ENCODE measurements at regions not wholly inside any gene's neighbourhood (a gene's known extent, or its start where the extent isn't known, plus 50 kb on each side); places are given as distances from the start of the nearest gene placed in this dataset.
"Not testable (repeated sequence)": the region's sequence is repeated elsewhere in the genome, so short reads cannot be mapped to it uniquely, and the experiment has no call there.

DNA sequence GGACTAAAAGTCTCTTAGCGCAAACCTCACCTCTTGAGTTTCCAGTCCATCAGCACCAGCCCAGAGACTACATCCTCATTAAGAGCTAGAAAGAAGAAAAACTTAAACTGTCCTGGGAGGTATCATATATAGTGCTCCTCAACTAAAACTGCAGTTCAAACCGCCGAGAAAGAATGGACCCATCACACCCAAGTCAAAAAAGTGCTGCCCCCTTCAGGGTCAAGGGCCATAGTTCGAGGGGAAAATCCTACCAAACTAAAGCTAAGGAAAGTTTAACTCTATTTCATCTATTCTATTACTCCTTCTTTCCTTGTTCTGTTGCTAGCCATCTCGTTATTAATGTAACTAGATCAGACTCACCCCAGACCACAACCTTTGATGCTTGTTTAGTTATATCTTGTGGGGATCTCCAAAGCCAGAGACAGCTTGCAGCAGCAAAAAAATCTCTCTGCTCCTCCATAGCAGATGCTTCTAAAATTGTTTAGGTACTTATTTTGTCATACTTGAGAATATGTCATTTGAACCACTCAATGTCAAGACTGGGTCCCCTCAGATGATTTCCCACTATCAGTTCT lies 134.5 kb upstream of the RMP24 start:
- no peak overlapping the region for H3K4me3 ChIP-seq (ENCODE audit: low read depth, low read length)
- TF ChIP-seq, protein P1, sequence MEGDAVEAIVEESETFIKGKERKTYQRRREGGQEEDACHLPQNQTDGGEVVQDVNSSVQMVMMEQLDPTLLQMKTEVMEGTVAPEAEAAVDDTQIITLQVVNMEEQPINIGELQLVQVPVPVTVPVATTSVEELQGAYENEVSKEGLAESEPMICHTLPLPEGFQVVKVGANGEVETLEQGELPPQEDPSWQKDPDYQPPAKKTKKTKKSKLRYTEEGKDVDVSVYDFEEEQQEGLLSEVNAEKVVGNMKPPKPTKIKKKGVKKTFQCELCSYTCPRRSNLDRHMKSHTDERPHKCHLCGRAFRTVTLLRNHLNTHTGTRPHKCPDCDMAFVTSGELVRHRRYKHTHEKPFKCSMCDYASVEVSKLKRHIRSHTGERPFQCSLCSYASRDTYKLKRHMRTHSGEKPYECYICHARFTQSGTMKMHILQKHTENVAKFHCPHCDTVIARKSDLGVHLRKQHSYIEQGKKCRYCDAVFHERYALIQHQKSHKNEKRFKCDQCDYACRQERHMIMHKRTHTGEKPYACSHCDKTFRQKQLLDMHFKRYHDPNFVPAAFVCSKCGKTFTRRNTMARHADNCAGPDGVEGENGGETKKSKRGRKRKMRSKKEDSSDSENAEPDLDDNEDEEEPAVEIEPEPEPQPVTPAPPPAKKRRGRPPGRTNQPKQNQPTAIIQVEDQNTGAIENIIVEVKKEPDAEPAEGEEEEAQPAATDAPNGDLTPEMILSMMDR (IDR thresholded peaks at IDR 0.05; ENCODE audit: borderline replicate concordance, insufficient read depth, low read depth, low read length) = no peak

DNA sequence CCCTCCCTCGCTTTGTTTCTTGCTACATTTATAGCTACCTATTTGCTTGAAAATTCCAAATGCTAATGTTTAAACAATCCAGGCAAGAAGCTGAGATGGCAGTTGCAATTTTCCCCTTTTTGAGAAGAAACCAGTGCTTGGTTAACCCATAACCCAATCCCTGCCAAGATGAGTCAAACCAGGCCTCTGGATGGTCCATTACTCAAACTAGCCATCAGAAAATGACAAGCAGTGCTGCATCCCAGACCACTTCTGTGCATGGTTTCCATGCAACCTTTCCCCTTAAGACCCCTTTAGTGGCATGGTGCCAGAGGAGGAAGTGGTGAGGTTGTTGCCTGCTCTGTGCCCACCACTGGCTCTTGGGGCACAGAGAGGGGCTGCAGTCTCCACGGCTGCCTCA lies 131.2 kb upstream of the RMP24 start:
- TF ChIP-seq, protein P1 (IDR thresholded peaks at IDR 0.05; ENCODE audit: borderline replicate concordance, insufficient read depth, low read depth, low read length) = no peak
- no peak overlapping the region for H3K4me3 ChIP-seq (ENCODE audit: low read depth, low read length)

DNA sequence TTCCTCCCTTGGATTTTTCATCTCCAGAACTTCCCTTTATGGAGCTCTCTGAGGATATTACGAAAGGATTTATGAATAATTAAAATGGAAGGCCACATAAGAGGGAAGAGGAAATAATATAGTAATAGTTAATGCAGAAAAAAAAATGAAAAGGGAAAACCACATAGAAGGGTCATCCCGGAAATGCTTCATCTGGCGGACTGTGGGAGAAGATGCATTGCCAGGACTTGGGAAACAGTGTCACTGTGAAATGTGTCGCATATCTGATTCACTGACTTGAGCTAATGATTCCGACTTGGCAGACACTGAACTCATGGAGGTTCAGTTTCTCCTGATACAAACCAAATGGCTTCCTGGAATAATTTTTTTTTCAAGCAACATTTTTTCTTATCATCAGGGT lies 129.9 kb upstream of the RMP24 start:
- H3K4me3 ChIP-seq (ENCODE audit: low read depth, low read length) = no peak overlapping the region
- TF ChIP-seq, protein P1 (IDR thresholded peaks at IDR 0.05; ENCODE audit: borderline replicate concordance, insufficient read depth, low read depth, low read length) = no peak

DNA sequence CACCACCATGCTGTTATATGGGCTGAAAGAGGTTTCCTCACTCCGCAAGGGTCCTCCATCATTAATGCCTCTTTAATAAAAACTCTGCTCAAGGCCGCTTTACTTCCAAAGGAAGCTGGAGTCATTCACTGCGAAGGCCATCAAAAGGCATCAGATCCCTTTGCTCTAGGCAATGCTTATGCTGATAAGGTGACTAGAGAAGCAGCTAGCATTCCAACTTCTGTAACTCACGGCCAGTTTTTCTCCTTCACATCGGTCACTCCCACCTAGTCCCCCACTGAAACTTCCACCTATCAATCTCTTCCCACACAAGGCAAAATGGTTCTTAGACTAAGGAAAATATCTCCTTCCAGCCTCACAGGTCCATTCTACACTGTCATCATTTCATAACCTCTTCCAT lies 124.2 kb upstream of the RMP24 start:
- H3K4me3 ChIP-seq (ENCODE audit: low read depth, low read length) = not testable (repeated sequence)

DNA sequence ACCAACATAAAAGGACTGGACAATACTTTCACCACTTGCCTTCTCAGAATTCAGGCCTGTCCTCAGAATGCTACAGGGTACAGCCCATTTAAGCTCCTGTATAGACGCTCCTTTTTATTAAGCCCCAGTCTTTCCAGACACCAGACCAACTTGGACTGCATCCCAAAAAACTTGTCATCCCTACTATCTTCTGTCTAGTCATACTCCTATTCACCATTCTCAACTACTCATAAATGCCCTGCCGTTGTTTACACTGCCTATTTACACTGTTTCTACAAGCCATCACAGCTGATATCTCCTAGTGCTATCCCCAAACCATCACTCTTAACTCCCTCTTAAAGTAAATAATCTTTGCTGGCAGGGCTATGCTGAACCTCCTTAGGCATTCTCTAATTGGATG lies 123.2 kb upstream of the RMP24 start:
- not testable (repeated sequence) for H3K4me3 ChIP-seq (ENCODE audit: low read depth, low read length)

DNA sequence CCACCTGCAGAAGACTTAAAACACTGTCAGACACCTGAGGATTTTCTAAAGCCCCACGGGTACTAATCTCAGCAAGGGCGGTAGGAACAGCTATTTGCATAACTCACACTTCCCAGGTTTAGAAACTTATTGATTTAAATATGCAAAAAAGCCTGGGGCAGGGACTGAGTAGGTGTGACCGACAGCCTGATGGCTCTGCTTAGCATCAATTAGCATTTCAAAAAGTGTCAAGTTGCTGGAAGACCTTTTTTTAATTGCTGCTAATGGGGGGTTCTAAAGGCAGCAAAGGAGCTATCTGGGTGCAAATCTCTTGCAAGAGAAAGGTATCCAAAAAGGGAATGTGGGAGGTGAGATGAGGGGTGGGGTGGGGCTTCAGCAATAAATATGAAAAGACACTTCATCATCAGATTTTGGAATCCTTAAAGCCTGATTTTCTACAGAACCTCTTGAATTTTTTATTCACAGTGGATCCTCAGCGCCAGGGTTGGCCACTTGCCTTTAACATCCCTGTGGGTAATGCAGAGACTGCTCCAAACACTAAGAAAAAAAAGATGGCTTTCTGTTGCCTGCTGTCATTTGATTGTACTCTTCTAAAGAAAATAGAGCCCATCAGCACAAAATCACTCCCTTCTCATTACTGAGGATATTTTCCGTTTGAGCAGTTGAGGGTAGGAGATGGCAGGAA lies 121.1 kb upstream of the RMP24 start:
- TF ChIP-seq, protein P1 (IDR thresholded peaks at IDR 0.05; ENCODE audit: borderline replicate concordance, insufficient read depth, low read depth, low read length) = no peak
- H3K4me3 ChIP-seq (ENCODE audit: low read depth, low read length) = no peak overlapping the region

DNA sequence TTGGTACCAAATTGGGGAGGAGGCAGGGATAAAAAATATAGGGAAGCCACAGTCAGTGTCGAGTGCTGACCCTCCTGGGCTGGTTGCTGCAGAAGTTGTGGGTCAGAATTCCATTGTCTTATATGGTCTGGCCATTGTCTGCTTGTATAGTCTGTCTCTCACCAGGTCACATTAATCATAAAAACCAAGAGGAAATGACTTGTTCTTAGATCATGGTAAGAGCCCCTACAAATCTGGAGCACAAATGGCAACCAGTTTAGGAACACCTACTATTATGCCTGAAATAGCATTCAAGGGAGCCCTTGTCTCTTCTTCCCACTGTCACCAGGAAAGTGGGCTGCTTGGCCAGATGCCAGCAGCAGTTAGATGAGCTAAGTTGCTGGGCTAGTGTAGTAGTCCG lies 119.7 kb upstream of the RMP24 start:
- no peak overlapping the region for H3K4me3 ChIP-seq (ENCODE audit: low read depth, low read length)
- TF ChIP-seq, protein P1 (IDR thresholded peaks at IDR 0.05; ENCODE audit: borderline replicate concordance, insufficient read depth, low read depth, low read length) = no peak

DNA sequence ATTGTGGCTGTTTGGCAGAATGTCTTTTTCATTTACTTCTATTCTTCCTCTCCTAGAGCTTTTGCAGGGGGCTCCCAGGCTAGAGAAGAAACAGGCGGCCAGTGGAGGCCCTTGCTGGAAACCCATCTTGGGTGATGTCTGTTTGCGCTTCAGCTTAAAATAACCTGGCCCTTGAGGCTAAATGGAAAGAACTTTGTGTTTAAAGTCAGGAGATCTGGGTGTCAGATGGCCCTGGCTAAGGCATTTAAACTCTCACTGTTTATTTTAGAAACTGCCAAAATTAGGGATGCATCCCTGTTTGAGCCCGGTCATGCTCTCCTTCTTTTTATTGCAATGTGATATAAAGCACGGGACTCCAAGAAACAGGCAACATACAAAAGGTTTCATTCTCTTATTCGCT lies 118.4 kb upstream of the RMP24 start:
- TF ChIP-seq, protein P1 (IDR thresholded peaks at IDR 0.05; ENCODE audit: borderline replicate concordance, insufficient read depth, low read depth, low read length) = no peak
- no peak overlapping the region for H3K4me3 ChIP-seq (ENCODE audit: low read depth, low read length)
